PFSK-1 (cell line): ENCODE measurements at regions not wholly inside any gene's neighbourhood (a gene's known extent, or its start where the extent isn't known, plus 50 kb on each side); places are given as distances from the start of the nearest gene placed in this dataset.

Experiments
- FOXP2 ChIP-seq: optimal IDR thresholded peaks from 2 replicates; pipeline ENCODE3; 2011; ENCODE audit warnings: borderline replicate concordance, control low read depth, inconsistent platforms; ENCODE audit not compliant: insufficient read depth; ENCODE audit errors: extremely low read length, extremely low read depth
- POLR2AphosphoS5 ChIP-seq: IDR thresholded peaks from 2 replicates; pipeline ENCODE4 v1.6.1; 2012; ENCODE audit warnings: low read depth, mild to moderate bottlenecking, control low read depth, low read length, moderate library complexity
- SIN3A ChIP-seq: IDR thresholded peaks from 2 replicates; pipeline ENCODE4 v1.6.1; 2012; ENCODE audit warnings: mild to moderate bottlenecking, low read length, moderate library complexity, borderline replicate concordance; ENCODE audit not compliant: insufficient read depth
- TAF1 ChIP-seq: IDR thresholded peaks from 2 replicates; pipeline ENCODE4 v1.6.1; 2012; ENCODE audit warnings: low read length, control low read depth, borderline replicate concordance; ENCODE audit not compliant: insufficient read depth
- TF ChIP-seq, protein P1 (sequence below), 2 experiments: IDR thresholded peaks; 2 replicates each; pipeline versions ENCODE4 v1.6.1 to v1.8.0; 2011 to 2012; ENCODE audit warnings: low read depth in 2 of 2, low read length in 2 of 2, control low read depth in 1 of 2, inconsistent platforms in 1 of 2, mild to moderate bottlenecking in 1 of 2, moderate library complexity in 1 of 2; ENCODE audit not compliant: insufficient read depth in 1 of 2

GRCh38 chr13:90393408-90393807, 954.1 kb upstream of the MIR17HG start:
- TF ChIP-seq SIN3A (no peak), TAF1 (no peak), FOXP2 (no peak), POLR2AphosphoS5 (no peak)
- TF ChIP-seq, protein P1, sequence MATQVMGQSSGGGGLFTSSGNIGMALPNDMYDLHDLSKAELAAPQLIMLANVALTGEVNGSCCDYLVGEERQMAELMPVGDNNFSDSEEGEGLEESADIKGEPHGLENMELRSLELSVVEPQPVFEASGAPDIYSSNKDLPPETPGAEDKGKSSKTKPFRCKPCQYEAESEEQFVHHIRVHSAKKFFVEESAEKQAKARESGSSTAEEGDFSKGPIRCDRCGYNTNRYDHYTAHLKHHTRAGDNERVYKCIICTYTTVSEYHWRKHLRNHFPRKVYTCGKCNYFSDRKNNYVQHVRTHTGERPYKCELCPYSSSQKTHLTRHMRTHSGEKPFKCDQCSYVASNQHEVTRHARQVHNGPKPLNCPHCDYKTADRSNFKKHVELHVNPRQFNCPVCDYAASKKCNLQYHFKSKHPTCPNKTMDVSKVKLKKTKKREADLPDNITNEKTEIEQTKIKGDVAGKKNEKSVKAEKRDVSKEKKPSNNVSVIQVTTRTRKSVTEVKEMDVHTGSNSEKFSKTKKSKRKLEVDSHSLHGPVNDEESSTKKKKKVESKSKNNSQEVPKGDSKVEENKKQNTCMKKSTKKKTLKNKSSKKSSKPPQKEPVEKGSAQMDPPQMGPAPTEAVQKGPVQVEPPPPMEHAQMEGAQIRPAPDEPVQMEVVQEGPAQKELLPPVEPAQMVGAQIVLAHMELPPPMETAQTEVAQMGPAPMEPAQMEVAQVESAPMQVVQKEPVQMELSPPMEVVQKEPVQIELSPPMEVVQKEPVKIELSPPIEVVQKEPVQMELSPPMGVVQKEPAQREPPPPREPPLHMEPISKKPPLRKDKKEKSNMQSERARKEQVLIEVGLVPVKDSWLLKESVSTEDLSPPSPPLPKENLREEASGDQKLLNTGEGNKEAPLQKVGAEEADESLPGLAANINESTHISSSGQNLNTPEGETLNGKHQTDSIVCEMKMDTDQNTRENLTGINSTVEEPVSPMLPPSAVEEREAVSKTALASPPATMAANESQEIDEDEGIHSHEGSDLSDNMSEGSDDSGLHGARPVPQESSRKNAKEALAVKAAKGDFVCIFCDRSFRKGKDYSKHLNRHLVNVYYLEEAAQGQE (IDR thresholded peaks at IDR 0.05; ENCODE audit: insufficient read depth in 1 of 2, low read depth in 2 of 2, low read length in 2 of 2), result no peak

- no peak for TF ChIP-seq TAF1
Measured at GRCh38 chr13:90395348-90395747, 952.1 kb upstream of the MIR17HG start.

- TF ChIP-seq SIN3A (no peak), TAF1 (no peak), POLR2AphosphoS5 (no peak), FOXP2 (no peak)
- TF ChIP-seq, protein P1 (IDR thresholded peaks at IDR 0.05; ENCODE audit: insufficient read depth in 1 of 2, low read depth in 2 of 2, low read length in 2 of 2), result no peak
Measured at GRCh38 chr13:90395846-90396245, 951.6 kb upstream of the MIR17HG start.

DNA sequence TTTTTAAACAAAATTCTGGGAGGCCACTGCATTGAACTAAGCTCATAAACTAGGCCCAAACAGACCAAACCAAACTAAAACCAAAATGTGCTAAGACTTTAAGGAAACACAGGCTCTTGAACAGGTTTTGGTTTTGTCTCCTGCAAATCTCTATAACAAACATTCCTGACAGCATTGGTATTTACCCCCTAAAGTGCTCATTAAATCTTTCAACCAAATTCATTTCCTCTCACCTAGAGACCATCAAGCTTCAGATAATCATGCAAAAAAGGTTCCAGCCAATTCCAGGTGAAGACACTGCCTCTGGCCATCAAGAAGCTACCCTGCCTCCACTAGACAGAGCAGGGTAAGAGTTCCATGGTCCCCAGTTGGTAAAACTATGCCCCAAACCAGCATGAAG, 951.2 kb upstream of the MIR17HG start:
- TF ChIP-seq, protein P1 (IDR thresholded peaks at IDR 0.05; ENCODE audit: insufficient read depth in 1 of 2, low read depth in 2 of 2, low read length in 2 of 2), result no peak
- TF ChIP-seq POLR2AphosphoS5 (no peak), SIN3A (no peak), TAF1 (no peak), FOXP2 (no peak)

- TF ChIP-seq, protein P1 (IDR thresholded peaks at IDR 0.05; ENCODE audit: insufficient read depth in 1 of 2, low read depth in 2 of 2, low read length in 2 of 2), result no peak
- TF ChIP-seq FOXP2, result no peak
- TF ChIP-seq SIN3A, result no peak
- no peak for TF ChIP-seq TAF1
- TF ChIP-seq POLR2AphosphoS5, result no peak
Measured at GRCh38 chr13:90397503-90397902, 950.0 kb upstream of the MIR17HG start.

- TF ChIP-seq POLR2AphosphoS5, result no peak
- no peak for TF ChIP-seq SIN3A
- no peak for TF ChIP-seq FOXP2
- TF ChIP-seq, protein P1 (IDR thresholded peaks at IDR 0.05; ENCODE audit: insufficient read depth in 1 of 2, low read depth in 2 of 2, low read length in 2 of 2), result no peak
- TF ChIP-seq TAF1, result no peak
Measured at GRCh38 chr13:90400372-90400771, 947.1 kb upstream of the MIR17HG start.
